K562 (cell line): ENCODE measurements at regions not wholly inside any gene's neighbourhood (a gene's known extent, or its start where the extent isn't known, plus 50 kb on each side); places are given as distances from the start of the nearest gene placed in this dataset.

Experiments
- ATAC-seq: fragments of 200-7000 bp; cut with Tn5 transposase; 3 replicates; pipeline ENCODE4 v1.9.1; 2020; ENCODE audit warnings: moderate library complexity
- BruUV-seq: library from RNA; stranded (reverse); fragments of 400-500 nt; replicated peaks from 2 replicates; lab custom pipeline; 2021; lab: Mats Ljungman, UMichigan
- CTCF ChIA-PET: fragments of 300-600 bp; formaldehyde crosslinking; extraction: SDS; loops from one replicate; lab custom pipeline; 2021; ENCODE audit warnings: low intra/inter-chr PET ratio; lab: Yijun Ruan, JAX
- POLR2A ChIA-PET: fragments of 300-600, 350-650 bp; sonication (Branson Sonifier 250); formaldehyde crosslinking; extraction: SDS; loops from one replicate; lab custom pipeline; 2021; ENCODE audit warnings: antibody characterized with exemption, inconsistent platforms; lab: Yijun Ruan, JAX
- DNase-seq, 4 experiments: peaks; one replicate each; pipeline versions ENCODE4 v3.0.0 to v3.0.0-alpha.2; 2011 to 2018; ENCODE audit warnings: low spot score in 3 of 4, mixed read lengths in 3 of 4; ENCODE audit errors: extremely low read depth in 1 of 4
- FAIRE-seq: peaks from 2 replicates; lab custom pipeline; 2011; peaks lifted over from hg19 to GRCh38; lab: Jason Lieb, UNC
- H2AFZ ChIP-seq: 2 replicates; pipeline ENCODE4 v1.6.0; 2011; ENCODE audit warnings: low read depth, low read length, control low read depth, inconsistent platforms
- H3K27ac ChIP-seq: fragments of 200-600 bp; 3 replicates; pipeline ENCODE4 v1.8.0; 2011; ENCODE audit warnings: low read depth, mild to moderate bottlenecking, control low read depth, inconsistent platforms, low read length, moderate library complexity, mixed read lengths; ENCODE audit errors: extremely low read depth
- H3K27me3 ChIP-seq, 2 experiments: fragments of 300-600 bp in 1 of 2; 2 replicates in 1 of 2; 3 replicates in 1 of 2; pipeline versions ENCODE4 v1.6.0 to v1.8.0; 2011; ENCODE audit warnings: inconsistent platforms in 2 of 2, low read length in 2 of 2, mild to moderate bottlenecking in 1 of 2, mixed read lengths in 1 of 2, moderate library complexity in 1 of 2; ENCODE audit not compliant: control insufficient read depth in 2 of 2, insufficient read depth in 2 of 2
- H3K36me3 ChIP-seq: fragments of 300-600 bp; 3 replicates; pipeline ENCODE4 v1.8.0; 2011; ENCODE audit warnings: mild to moderate bottlenecking, low read length, inconsistent platforms; ENCODE audit not compliant: control insufficient read depth, insufficient read depth
- H3K4me1 ChIP-seq, 2 experiments: fragments of 200-600 bp in 1 of 2; replicated peaks in 1 of 2; 2 replicates in 1 of 2; 3 replicates in 1 of 2; pipeline versions ENCODE4 v1.5.1 to v1.8.0; 2011; ENCODE audit warnings: inconsistent platforms in 2 of 2, low read length in 2 of 2, mild to moderate bottlenecking in 1 of 2, mixed read lengths in 1 of 2, moderate library complexity in 1 of 2; ENCODE audit not compliant: control insufficient read depth in 2 of 2, insufficient read depth in 2 of 2
- H3K4me2 ChIP-seq: 2 replicates; pipeline ENCODE4 v1.6.1; 2011; ENCODE audit warnings: low read length, control low read depth, inconsistent platforms, mixed read lengths; ENCODE audit not compliant: insufficient read depth
- H3K4me3 ChIP-seq: fragments of 200-600 bp; sonication (generic), shearing (Covaris generic); 2 replicates; pipeline ENCODE4 v1.5.1; 2016; ENCODE audit warnings: control low read depth, inconsistent platforms
- H3K79me2 ChIP-seq: fragments of 200-600 bp; 3 replicates; pipeline ENCODE4 v1.8.0; 2011; ENCODE audit warnings: low read length, inconsistent platforms; ENCODE audit not compliant: control insufficient read depth, insufficient read depth
- H3K9ac ChIP-seq, 2 experiments: 2 replicates each; pipeline versions ENCODE4 v1.6.0 to v1.6.1; 2011; ENCODE audit warnings: low read depth in 2 of 2, low read length in 2 of 2, control low read depth in 1 of 2, inconsistent platforms in 1 of 2, mild to moderate bottlenecking in 1 of 2, mixed read lengths in 1 of 2; ENCODE audit not compliant: insufficient read depth in 1 of 2
- H3K9me1 ChIP-seq: one replicate; pipeline ENCODE4 v1.6.0; 2011; ENCODE audit warnings: inconsistent platforms, mild to moderate bottlenecking, low read length, moderate library complexity; ENCODE audit not compliant: control insufficient read depth, insufficient read depth
- H3K9me3 ChIP-seq: replicated peaks from 2 replicates; pipeline ENCODE4 v1.5.1; 2011; ENCODE audit warnings: low read depth, low read length, inconsistent platforms; ENCODE audit not compliant: control insufficient read depth, insufficient read depth
- H4K20me1 ChIP-seq: replicated peaks from 2 replicates; pipeline ENCODE4 v1.6.1; 2011; ENCODE audit warnings: low read length, inconsistent platforms, mixed read lengths; ENCODE audit not compliant: control insufficient read depth, insufficient read depth
- ATF7 ChIP-seq: fragments of 450-650 bp; IDR thresholded peaks from 2 replicates; pipeline ENCODE4 v1.7.1; 2014; ENCODE audit warnings: mild to moderate bottlenecking, moderate library complexity
- C11orf30 ChIP-seq: fragments of 450-650 bp; IDR thresholded peaks from 2 replicates; pipeline ENCODE4 v1.6.1; 2016; ENCODE audit warnings: low read depth, mild to moderate bottlenecking
- EGR1 ChIP-seq: fragments of 450-650 bp; conservative IDR thresholded peaks from 2 replicates; pipeline ENCODE4 v1.6.1; 2017; ENCODE audit warnings: mild to moderate bottlenecking
- MBD2 ChIP-seq: sonication (generic); IDR thresholded peaks from 2 replicates; pipeline ENCODE4 v1.6.1; 2016; ENCODE audit warnings: low read depth, borderline replicate concordance
- MTF1 ChIP-seq: fragments of 250-450 bp; sonication (Bioruptor Pico); IDR thresholded peaks from 2 replicates; pipeline ENCODE4 v1.9.0; 2021; ENCODE audit warnings: moderate library complexity, mild to moderate bottlenecking, inconsistent platforms, borderline replicate concordance
- NCOA2 ChIP-seq, 2 experiments: fragments of 450-650 bp; IDR thresholded peaks; 2 replicates each; pipeline ENCODE4 v1.6.1; 2018; ENCODE audit warnings: mild to moderate bottlenecking in 2 of 2, moderate library complexity in 1 of 2; ENCODE audit not compliant: partially characterized antibody in 2 of 2
- PRMT5 ChIP-seq: sonication (generic); formaldehyde crosslinking; IDR thresholded peaks from 2 replicates; pipeline ENCODE4 v1.5.0; 2020; ENCODE audit warnings: missing genetic modification reagents
- SMARCB1 ChIP-seq: IDR thresholded peaks from 2 replicates; pipeline ENCODE4 v1.6.1; 2011; ENCODE audit warnings: improper control_type of control experiment, low read depth; ENCODE audit not compliant: insufficient read length
- SP1 ChIP-seq: sonication (generic); formaldehyde crosslinking; IDR thresholded peaks from 2 replicates; pipeline ENCODE4 v1.8.1; 2022; ENCODE audit warnings: mild to moderate bottlenecking, missing genetic modification reagents
- TEAD1 ChIP-seq, 2 experiments: fragments of 450-650 bp in 1 of 2; sonication (generic) in 1 of 2; formaldehyde crosslinking; IDR thresholded peaks; 2 replicates each; pipeline versions ENCODE4 v1.4.0 to v1.8.0; 2020 to 2022; ENCODE audit warnings: mild to moderate bottlenecking in 2 of 2, missing genetic modification reagents in 1 of 2
- ZNF232 ChIP-seq: sonication (generic); formaldehyde crosslinking; IDR thresholded peaks from 2 replicates; pipeline ENCODE4 v1.8.0; 2022; ENCODE audit warnings: mild to moderate bottlenecking, missing genetic modification reagents
- ZNF384 ChIP-seq: IDR thresholded peaks from 2 replicates; pipeline ENCODE4 v1.6.1; 2012; ENCODE audit warnings: low read depth, low read length, improper control_type of control experiment
- in situ Hi-C: fragments of 300-500 bp; cut with MboI; formaldehyde crosslinking; loops from 4 replicates; pipeline ENCODE4 v1.15.0; 2018; ENCODE audit warnings: inconsistent platforms, mixed read lengths
- intact Hi-C: fragments of 100-400 bp; cut with micrococcal nuclease; formaldehyde crosslinking; loops from 2 replicates; pipeline ENCODE4 v1.14.2; 2022
- TF ChIP-seq, protein P1 (sequence below): fragments of 150-350 bp; conservative IDR thresholded peaks from 2 replicates; pipeline ENCODE4 v1.6.1; 2014; ENCODE audit warnings: low read length
- TF ChIP-seq, protein P2 (sequence below): IDR thresholded peaks from 2 replicates; pipeline ENCODE4 v1.6.1; 2011; ENCODE audit warnings: borderline replicate concordance, low read depth, mild to moderate bottlenecking, moderate library complexity, low read length; ENCODE audit not compliant: insufficient read depth, poor library complexity, severe bottlenecking
- TF ChIP-seq, protein P3 (sequence below): fragments of 250-450 bp; sonication (Bioruptor Pico); IDR thresholded peaks from 2 replicates; pipeline ENCODE4 v1.9.0; 2021; ENCODE audit warnings: mild to moderate bottlenecking

DNA sequence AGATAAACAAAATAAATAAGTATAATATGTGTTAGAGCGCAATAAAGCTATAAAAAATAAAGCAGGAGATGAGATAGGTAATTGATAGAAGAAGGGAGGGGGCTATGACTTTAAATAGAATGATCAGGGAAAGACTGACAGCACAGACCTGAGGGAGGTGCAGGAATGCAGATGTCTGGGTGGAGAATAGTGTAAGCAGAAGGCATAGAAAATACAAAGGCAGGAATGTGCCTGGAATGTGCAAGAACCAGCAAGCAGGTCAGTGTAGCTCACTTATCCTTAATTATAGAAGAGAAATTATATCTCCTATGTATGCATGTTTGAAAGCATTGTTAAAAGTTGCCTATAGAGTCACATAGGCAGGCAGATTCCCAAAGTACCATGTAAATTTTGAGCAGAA lies 239.4 kb upstream of the SOX14 start (continued):
- TF ChIP-seq, protein P1, sequence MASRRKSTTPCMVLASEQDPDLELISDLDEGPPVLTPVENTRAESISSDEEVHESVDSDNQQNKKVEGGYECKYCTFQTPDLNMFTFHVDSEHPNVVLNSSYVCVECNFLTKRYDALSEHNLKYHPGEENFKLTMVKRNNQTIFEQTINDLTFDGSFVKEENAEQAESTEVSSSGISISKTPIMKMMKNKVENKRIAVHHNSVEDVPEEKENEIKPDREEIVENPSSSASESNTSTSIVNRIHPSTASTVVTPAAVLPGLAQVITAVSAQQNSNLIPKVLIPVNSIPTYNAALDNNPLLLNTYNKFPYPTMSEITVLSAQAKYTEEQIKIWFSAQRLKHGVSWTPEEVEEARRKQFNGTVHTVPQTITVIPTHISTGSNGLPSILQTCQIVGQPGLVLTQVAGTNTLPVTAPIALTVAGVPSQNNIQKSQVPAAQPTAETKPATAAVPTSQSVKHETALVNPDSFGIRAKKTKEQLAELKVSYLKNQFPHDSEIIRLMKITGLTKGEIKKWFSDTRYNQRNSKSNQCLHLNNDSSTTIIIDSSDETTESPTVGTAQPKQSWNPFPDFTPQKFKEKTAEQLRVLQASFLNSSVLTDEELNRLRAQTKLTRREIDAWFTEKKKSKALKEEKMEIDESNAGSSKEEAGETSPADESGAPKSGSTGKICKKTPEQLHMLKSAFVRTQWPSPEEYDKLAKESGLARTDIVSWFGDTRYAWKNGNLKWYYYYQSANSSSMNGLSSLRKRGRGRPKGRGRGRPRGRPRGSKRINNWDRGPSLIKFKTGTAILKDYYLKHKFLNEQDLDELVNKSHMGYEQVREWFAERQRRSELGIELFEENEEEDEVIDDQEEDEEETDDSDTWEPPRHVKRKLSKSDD: no peak
- no peak for TF ChIP-seq EGR1
- no peak for TF ChIP-seq SP1 (CRISPR knock-in tag)
- TF ChIP-seq SMARCB1: no peak
- no peak for TF ChIP-seq C11orf30
- TF ChIP-seq PRMT5: no peak
- no peak for TF ChIP-seq ZNF232 (CRISPR knock-in tag)

DNA sequence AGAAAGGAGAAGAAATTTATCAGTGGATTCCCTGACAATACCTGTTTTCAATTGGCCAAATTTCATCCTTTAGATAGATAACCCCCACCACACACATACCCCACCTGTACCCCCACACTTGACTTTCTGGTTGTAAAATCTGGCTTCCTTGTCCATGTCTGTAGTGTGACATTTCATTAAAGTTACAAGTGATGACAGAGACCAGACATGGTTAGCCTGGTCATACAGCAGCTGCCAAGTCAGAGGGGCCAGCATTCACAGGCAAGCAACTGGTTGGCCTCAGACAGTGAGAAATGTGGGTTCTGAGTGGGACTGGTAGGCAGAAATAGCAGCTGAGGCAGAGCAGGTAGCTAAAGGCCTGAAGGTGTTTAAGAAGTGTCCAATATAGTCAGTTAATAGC lies 238.6 kb upstream of the SOX14 start:
- Histone ChIP-seq H3K9me1 (no peaks in the 10 kb centered on the region), H3K4me1 (no peaks in the 10 kb centered on the region), H3K36me3 (no peaks in the 10 kb centered on the region), H3K27me3 (no peaks in the 10 kb centered on the region), H2AFZ (no peak overlapping the region), H3K9me3 (no peaks in the 10 kb centered on the region), H3K4me3 (no peak overlapping the region), H3K4me2 (no peak overlapping the region), H3K79me2 (no peaks in the 10 kb centered on the region), H4K20me1 (no peaks in the 10 kb centered on the region), H3K9ac (no peak overlapping the region), H3K27ac (no peak overlapping the region)
- ATAC-seq (no peak), DNase-seq (no peak), FAIRE-seq (no peak)
- in situ Hi-C loops (no loop called here), intact Hi-C loops (no loop called here)
- POLR2A ChIA-PET: no interaction called here
- CTCF ChIA-PET: no interaction called here
- BruUV-seq: no TSS peak
- TF ChIP-seq ATF7 (no peak), NCOA2 (IDR thresholded peaks at IDR 0.05; ENCODE audit: partially characterized antibody in 2 of 2) (no peak), TEAD1 (CRISPR knock-in tag; IDR thresholded peaks at IDR 0.05) (no peak), MBD2 (no peak), MTF1 (CRISPR knock-in tag) (no peak), ZNF384 (no peak)
- TF ChIP-seq, protein P2, sequence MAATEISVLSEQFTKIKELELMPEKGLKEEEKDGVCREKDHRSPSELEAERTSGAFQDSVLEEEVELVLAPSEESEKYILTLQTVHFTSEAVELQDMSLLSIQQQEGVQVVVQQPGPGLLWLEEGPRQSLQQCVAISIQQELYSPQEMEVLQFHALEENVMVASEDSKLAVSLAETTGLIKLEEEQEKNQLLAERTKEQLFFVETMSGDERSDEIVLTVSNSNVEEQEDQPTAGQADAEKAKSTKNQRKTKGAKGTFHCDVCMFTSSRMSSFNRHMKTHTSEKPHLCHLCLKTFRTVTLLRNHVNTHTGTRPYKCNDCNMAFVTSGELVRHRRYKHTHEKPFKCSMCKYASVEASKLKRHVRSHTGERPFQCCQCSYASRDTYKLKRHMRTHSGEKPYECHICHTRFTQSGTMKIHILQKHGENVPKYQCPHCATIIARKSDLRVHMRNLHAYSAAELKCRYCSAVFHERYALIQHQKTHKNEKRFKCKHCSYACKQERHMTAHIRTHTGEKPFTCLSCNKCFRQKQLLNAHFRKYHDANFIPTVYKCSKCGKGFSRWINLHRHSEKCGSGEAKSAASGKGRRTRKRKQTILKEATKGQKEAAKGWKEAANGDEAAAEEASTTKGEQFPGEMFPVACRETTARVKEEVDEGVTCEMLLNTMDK: no peak
- TF ChIP-seq, protein P3, sequence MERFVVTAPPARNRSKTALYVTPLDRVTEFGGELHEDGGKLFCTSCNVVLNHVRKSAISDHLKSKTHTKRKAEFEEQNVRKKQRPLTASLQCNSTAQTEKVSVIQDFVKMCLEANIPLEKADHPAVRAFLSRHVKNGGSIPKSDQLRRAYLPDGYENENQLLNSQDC (CRISPR knock-in tag): no peak
